Prostate gland (tissue), 2 donors: ENCODE measurements at regions not wholly inside any gene's neighbourhood (a gene's known extent, or its start where the extent isn't known, plus 50 kb on each side); places are given as distances from the start of the nearest gene placed in this dataset.

Source experiments
- CTCF ChIP-seq, 4 experiments: fragments of 200-600 bp in 2 of 4; fragments of 450-650 bp in 2 of 4; sonication (generic) in 2 of 4; IDR thresholded peaks; 1 replicate in 3 of 4; 2 replicates in 1 of 4; pipeline ENCODE4 v1.5.1; 2016 to 2019; ENCODE audit warnings: antibody characterized with exemption in 4 of 4, mild to moderate bottlenecking in 2 of 4, moderate library complexity in 2 of 4
- POLR2A ChIP-seq: fragments of 450-650 bp; IDR thresholded peaks from one replicate; pipeline ENCODE4 v1.6.1; 2016; ENCODE audit warnings: antibody characterized with exemption, mild to moderate bottlenecking

- TF ChIP-seq CTCF (IDR thresholded peaks at IDR 0.05) (no peak), POLR2A (no peak)
These were observed 311.0 kb downstream of the NOVA1 start for GRCh38 chr14:26286913-26287205.
